ENCODE measurements at regions not wholly inside any gene's neighbourhood (a gene's known extent, or its start where the extent isn't known, plus 50 kb on each side); places are given as distances from the start of the nearest gene placed in this dataset.

DNA sequence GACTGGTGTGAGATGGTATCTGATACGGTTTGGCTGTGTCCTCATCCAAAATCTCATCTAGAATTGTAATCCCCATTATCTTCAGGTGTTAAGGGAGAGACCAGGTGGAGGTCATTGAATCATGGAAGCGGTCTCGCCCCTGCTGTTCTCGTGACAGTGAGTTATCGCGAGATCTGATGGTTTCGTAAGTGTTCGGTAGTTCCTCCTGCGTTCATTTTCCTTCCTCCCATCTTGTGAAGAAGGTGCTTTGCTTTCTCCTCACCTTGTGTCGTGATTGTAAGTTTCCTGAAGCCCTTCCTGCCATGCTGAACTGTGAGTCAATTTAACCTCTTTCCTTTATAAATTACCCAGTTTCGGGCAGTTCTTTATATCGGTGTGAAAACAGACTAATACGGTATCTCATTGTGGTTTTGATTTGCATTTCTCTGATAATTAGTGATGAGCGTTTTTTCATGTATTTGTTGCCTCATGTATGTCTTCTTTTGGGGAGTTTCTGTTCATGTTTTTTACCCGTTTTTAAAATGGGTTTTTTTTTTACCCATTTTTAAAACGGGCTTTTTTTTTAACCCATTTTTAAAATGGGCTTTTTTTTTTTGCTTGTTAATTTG lies 102.8 kb upstream of the SLC10A2 start:
- H3K4me1 ChIP-seq (ENCODE audit: insufficient read depth, low read length), result no peaks in the 10 kb centered on the region
- H3K9ac ChIP-seq (ENCODE audit: low read depth, low read length), result no peak overlapping the region
- H3K36me3 ChIP-seq (ENCODE audit: insufficient read depth, low read length), result no peaks in the 10 kb centered on the region
- H3K9me3 ChIP-seq (ENCODE audit: control insufficient read depth, insufficient read depth, low read length), result no peaks in the 10 kb centered on the region

DNA sequence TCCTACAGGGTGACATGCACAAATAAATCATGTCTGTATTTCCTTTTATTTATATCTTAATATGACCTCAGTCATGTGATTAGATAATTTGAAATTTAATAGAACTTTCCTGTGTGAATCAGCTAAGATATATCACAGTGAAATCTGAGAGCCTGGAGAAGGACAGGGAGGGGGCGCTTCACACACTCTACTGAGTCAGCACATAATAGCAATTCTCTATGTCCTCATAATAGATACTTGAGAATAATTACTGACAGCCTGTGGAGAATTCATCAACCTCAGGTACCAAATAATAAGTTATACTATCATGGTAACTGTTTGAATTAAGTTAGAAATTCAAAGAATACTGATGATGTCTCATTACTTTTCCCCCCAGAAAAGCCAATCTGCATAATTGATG lies 98.0 kb upstream of the SLC10A2 start:
- H3K36me3 ChIP-seq (ENCODE audit: insufficient read depth, low read length), result no peaks in the 10 kb centered on the region
- H3K9me3 ChIP-seq (ENCODE audit: control insufficient read depth, insufficient read depth, low read length), result no peaks in the 10 kb centered on the region
- no peaks in the 10 kb centered on the region for H3K4me1 ChIP-seq (ENCODE audit: insufficient read depth, low read length)
- no peak overlapping the region for H3K9ac ChIP-seq (ENCODE audit: low read depth, low read length)

DNA sequence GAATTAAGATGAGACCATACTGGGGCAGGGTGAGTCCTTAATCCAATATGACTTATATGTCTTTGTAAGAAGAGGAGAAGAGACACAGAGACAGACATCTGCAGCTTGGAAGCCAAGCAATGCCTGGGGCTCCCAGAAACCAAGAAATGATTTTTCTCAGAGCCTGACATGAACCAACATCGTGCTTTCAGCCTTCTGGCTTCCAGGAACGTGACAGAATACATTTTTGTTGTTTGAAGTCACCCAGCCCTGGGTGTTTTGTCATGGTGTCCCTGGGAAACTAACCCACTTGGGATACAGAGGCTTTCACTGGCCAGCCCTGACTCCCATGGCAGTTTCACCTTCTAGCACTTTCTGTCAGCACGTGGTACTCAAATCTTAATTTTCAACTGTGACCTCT lies 95.3 kb upstream of the SLC10A2 start:
- no peaks in the 10 kb centered on the region for H3K4me1 ChIP-seq (ENCODE audit: insufficient read depth, low read length)
- no peaks in the 10 kb centered on the region for H3K9me3 ChIP-seq (ENCODE audit: control insufficient read depth, insufficient read depth, low read length)
- no peak overlapping the region for H3K9ac ChIP-seq (ENCODE audit: low read depth, low read length)
- H3K36me3 ChIP-seq (ENCODE audit: insufficient read depth, low read length), result no peaks in the 10 kb centered on the region

DNA sequence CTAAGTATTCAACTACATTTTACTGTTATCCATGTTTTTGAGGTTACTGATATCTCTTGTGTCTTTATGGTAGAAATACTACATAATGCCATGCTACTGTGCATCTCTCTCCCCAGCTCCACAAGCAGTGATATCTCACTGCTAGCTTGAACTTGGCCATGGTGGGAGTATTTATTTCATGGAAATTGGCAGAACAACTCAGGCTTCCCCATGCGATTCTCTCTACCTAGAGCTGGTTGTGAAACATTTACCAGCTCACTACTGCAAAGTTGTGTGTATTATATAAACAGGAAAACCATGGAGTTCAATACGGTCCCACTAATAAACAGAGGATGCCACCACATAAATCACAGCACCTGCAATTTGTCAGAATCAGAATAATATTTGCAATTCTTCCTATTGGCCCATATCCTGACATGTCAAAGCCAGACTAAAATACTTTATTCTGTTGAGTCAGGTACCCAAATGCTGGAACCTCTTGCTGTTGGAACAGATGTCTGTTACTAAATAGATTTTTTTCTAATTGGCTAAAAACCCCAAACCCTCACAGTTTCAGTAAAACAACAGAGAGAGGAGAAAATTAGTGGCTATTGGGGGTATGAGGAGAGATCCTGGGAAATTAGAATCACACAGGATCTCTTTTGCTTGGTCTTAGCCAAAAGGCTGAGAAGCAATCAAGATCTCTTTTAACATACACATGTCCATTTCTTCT lies 91.4 kb upstream of the SLC10A2 start:
- H3K9ac ChIP-seq (ENCODE audit: low read depth, low read length), result no peak overlapping the region
- H3K9me3 ChIP-seq (ENCODE audit: control insufficient read depth, insufficient read depth, low read length), result no peaks in the 10 kb centered on the region
- no peaks in the 10 kb centered on the region for H3K36me3 ChIP-seq (ENCODE audit: insufficient read depth, low read length)
- no peaks in the 10 kb centered on the region for H3K4me1 ChIP-seq (ENCODE audit: insufficient read depth, low read length)

DNA sequence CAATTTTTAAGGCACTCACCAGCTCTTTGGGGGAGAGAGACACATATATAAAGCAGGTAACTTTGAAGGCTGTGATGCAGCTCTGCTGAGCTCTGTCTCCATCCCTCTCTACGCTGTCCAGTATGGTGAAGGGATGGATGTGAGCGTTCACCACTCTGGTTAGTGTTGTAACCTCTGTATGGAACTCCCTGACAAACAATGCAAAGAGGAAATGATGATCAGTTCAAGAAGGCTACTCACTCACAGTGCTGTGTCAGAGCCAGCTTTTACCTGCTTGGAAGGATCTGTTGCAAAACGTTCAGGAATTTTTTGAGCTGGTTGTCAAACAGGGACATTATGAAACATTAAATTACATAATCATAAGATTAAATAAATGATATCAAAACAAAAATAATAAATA lies 90.8 kb upstream of the SLC10A2 start:
- Histone ChIP-seq H3K9me3 (ENCODE audit: control insufficient read depth, insufficient read depth, low read length) (no peaks in the 10 kb centered on the region), H3K9ac (ENCODE audit: low read depth, low read length) (no peak overlapping the region), H3K4me1 (ENCODE audit: insufficient read depth, low read length) (no peaks in the 10 kb centered on the region), H3K36me3 (ENCODE audit: insufficient read depth, low read length) (no peaks in the 10 kb centered on the region)

DNA sequence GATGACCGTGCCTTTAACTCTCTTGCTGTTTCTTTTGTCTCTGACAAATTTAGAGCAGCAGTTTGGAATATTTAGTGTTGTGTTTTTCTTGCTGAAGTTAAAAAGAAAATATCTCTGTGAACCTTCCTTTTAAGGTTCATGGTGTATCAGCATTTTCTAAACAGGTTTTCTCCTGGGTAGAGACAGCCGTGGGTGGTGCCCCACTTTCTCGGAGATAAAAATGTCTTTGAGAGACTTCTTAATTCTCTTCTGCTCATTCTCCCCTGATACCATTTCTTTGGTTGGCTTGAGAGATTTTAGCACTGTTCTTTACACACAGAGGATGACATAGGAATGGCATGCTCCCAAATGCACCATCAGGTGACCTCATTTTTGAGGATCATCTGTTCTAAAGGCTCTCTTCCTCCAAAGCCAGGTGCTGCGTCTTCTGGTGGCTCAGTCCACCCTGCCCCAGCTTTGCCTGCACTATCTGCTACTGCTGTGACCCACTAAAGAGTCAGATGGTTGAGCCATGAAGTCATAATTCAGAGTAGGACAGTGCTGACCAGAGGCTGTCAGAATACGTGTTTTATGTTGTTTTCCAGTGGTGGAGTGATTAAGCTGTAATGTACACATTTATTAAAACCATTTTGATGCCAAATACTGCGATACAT lies 90.3 kb upstream of the SLC10A2 start:
- Histone ChIP-seq H3K4me1 (ENCODE audit: insufficient read depth, low read length) (no peaks in the 10 kb centered on the region), H3K9me3 (ENCODE audit: control insufficient read depth, insufficient read depth, low read length) (no peaks in the 10 kb centered on the region), H3K36me3 (ENCODE audit: insufficient read depth, low read length) (no peaks in the 10 kb centered on the region), H3K9ac (ENCODE audit: low read depth, low read length) (no peak overlapping the region)

DNA sequence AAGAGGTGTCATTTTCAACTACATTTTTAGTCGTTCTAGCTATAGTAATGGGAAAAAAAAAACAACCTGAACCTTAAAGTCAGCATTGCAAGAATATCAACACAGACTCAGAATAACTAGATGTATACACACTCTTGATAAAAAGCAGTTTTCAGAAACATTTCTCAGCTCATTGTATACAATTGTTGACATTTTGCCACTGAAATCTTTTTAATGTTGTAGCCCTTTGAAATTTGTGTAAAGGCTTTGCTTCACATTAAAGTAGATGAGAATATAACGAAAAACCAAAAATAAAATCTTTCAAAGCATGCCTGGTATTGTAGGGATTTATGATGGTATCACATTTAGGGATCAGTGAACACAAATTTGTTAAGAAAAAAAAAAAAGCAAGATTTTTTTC lies 87.2 kb upstream of the SLC10A2 start:
- Histone ChIP-seq H3K9me3 (ENCODE audit: control insufficient read depth, insufficient read depth, low read length) (no peaks in the 10 kb centered on the region), H3K36me3 (ENCODE audit: insufficient read depth, low read length) (no peaks in the 10 kb centered on the region), H3K4me1 (ENCODE audit: insufficient read depth, low read length) (no peaks in the 10 kb centered on the region), H3K9ac (ENCODE audit: low read depth, low read length) (no peak overlapping the region)

DNA sequence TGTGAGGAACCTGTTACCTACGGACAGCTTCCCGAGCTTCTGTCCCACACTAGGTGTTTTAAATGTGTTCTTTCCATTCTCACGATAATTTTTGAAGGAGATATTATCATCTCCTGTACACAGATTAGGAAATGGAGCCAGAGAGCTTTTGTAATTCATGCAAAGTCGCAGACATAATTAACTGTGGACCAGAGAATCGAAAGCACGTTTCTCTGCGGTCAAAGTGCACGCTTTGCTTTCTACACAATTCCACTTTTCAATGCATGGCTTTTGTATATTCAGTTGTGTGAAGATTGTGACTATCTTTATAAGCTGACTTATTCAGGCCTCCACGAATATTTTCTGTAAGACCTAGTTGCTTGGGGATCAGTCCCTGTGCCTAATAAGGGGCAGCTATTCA lies 81.7 kb upstream of the SLC10A2 start:
- H3K9me3 ChIP-seq (ENCODE audit: control insufficient read depth, insufficient read depth, low read length), result no peaks in the 10 kb centered on the region
- H3K9ac ChIP-seq (ENCODE audit: low read depth, low read length), result no peak overlapping the region
- no peaks in the 10 kb centered on the region for H3K4me1 ChIP-seq (ENCODE audit: insufficient read depth, low read length)
- no peaks in the 10 kb centered on the region for H3K36me3 ChIP-seq (ENCODE audit: insufficient read depth, low read length)

DNA sequence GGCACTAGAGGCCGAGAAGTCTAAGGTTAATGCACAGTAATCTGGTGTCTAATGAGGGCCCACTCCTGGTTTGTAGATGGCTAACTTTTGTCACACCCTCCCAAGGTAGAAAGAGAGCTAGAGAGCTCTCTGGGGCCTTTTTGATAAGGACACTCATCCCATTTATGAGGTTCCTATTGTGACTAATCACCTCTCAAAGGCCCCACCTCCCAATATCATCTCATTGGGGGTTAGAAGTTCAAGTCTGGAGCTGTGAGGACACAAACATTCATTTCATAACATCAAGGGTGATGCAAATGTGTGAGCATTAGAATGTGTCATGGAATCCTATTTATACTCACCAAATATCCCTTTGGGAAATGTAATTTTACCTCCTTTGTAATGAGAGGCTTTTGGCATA lies 79.2 kb upstream of the SLC10A2 start:
- H3K9ac ChIP-seq (ENCODE audit: low read depth, low read length), result no peak overlapping the region
- H3K36me3 ChIP-seq (ENCODE audit: insufficient read depth, low read length), result no peaks in the 10 kb centered on the region
- no peaks in the 10 kb centered on the region for H3K4me1 ChIP-seq (ENCODE audit: insufficient read depth, low read length)
- H3K9me3 ChIP-seq (ENCODE audit: control insufficient read depth, insufficient read depth, low read length), result no peaks in the 10 kb centered on the region

DNA sequence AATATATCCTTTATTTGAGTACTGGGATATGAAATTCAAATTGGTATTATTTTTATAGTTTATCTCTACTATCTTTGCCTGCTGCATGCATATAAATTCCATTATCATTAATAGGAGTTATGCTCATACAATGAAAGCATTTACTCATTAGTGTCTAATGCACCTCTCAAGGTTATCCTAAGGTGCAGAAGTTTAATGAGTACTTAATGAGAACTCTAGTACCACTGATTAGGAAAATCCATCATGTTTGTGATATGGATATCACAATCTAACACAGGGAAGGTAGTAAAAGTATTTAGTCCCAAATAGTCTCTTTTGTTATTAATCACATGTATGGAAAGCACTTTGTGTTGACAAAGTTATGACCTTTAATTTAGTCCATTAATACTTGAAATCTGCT lies 77.2 kb upstream of the SLC10A2 start:
- Histone ChIP-seq H3K36me3 (ENCODE audit: insufficient read depth, low read length) (no peaks in the 10 kb centered on the region), H3K4me1 (ENCODE audit: insufficient read depth, low read length) (no peaks in the 10 kb centered on the region), H3K9ac (ENCODE audit: low read depth, low read length) (no peak overlapping the region), H3K9me3 (ENCODE audit: control insufficient read depth, insufficient read depth, low read length) (no peaks in the 10 kb centered on the region)

DNA sequence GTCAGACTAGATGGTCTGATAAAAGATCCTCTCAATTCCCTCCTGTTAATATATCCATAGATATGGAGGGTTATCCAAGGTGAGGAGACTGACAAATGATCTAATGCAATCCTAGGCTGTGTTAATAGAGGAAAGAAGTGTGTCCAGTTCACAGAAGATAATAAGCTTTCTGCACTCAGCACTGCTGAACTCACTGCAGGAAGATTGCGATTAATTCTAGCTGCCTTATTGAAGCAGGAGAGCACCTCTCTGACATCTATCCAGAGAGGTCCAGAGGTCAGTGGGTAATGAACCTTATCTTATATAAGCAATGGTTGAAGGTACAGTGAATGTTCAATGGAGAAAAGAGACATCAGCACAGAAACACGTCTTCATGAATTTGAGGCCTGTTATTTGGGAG lies 75.9 kb upstream of the SLC10A2 start:
- Histone ChIP-seq H3K36me3 (ENCODE audit: insufficient read depth, low read length) (no peaks in the 10 kb centered on the region), H3K4me1 (ENCODE audit: insufficient read depth, low read length) (no peaks in the 10 kb centered on the region), H3K9ac (ENCODE audit: low read depth, low read length) (no peak overlapping the region), H3K9me3 (ENCODE audit: control insufficient read depth, insufficient read depth, low read length) (no peaks in the 10 kb centered on the region)

DNA sequence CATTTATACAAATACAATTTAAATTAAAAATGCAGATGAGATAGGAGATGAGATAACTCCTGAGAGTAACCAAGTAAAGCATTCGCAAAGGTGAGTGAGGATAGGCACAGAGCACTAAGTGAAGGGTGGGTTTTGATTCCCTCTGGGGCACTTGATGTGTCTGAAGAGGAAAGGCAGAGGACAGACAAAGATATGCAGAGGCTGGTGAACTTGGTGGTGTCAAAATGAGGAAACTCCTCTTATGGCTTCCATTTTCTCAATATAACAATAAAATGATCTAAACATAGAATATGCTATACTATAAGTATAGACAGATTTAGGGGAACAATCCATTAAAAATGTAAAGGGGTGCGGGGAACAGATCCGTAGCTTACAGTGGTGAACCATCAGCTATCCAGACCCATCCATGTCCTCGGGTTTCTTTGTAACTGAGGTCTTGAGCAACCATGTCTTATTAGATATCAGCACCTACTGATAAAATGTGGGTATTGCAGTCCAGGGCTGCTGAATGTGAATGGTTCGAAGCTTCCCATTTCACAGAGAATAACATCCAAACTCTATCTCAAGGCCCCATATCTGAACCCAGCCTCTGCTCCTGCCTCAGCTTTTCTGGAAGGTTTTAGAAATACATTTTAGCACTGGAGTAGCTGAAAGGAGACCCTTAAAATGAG lies 73.9 kb upstream of the SLC10A2 start:
- no peak overlapping the region for H3K9ac ChIP-seq (ENCODE audit: low read depth, low read length)
- H3K4me1 ChIP-seq (ENCODE audit: insufficient read depth, low read length), result no peaks in the 10 kb centered on the region
- no peaks in the 10 kb centered on the region for H3K9me3 ChIP-seq (ENCODE audit: control insufficient read depth, insufficient read depth, low read length)
- H3K36me3 ChIP-seq (ENCODE audit: insufficient read depth, low read length), result no peaks in the 10 kb centered on the region

DNA sequence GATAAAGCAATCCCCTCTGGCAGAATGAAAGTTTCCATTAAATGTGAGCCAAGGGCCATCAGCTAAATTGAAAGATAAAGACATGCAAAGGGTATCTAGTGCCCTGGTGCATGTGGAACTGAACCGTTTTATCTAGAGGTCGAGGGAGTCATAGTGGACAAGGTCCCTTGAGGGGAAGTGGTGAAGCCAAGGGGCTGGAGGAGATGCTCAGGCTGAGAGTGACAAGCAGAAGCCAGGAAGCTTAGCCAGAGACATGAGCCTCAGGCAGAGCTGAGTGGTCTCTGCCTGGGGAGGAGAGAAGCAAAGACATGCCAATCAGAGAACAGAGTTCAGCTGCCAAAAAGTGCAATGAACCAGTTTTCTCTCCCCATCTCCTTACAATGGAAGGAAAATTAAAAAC lies 68.1 kb upstream of the SLC10A2 start:
- Histone ChIP-seq H3K4me1 (ENCODE audit: insufficient read depth, low read length) (no peaks in the 10 kb centered on the region), H3K9ac (ENCODE audit: low read depth, low read length) (no peak overlapping the region)

DNA sequence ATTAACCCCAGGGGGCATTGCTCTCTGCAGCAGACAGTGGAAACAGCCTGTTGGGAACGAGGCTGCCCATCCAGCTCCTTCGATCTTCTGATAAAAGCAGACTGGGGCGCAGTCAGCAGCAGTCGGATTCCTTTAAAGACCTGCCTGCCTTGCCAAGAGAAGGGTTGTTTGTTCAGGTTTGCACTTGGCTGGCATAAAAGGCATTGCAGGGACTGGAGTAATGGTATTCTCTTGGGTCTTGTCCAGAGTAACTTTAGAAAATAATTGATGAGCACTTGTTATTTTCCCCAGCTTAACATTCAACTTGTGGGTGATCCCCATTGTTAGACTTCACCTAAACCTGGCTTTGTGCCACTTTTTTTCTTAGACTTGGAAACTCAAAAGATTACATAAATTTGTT lies 67.3 kb upstream of the SLC10A2 start:
- Histone ChIP-seq H3K9me3 (ENCODE audit: control insufficient read depth, insufficient read depth, low read length) (no peaks in the 10 kb centered on the region), H3K9ac (ENCODE audit: low read depth, low read length) (no peak overlapping the region), H3K4me1 (ENCODE audit: insufficient read depth, low read length) (no peaks in the 10 kb centered on the region), H3K36me3 (ENCODE audit: insufficient read depth, low read length) (no peaks in the 10 kb centered on the region)

More for the DNA sequence above, 68.1 kb upstream of the SLC10A2 start:
- H3K36me3 ChIP-seq (ENCODE audit: insufficient read depth, low read length), result no peaks in the 10 kb centered on the region
- H3K9me3 ChIP-seq (ENCODE audit: control insufficient read depth, insufficient read depth, low read length), result no peaks in the 10 kb centered on the region
